ENCODE measurements at regions not wholly inside any gene's neighbourhood (a gene's known extent, or its start where the extent isn't known, plus 50 kb on each side); places are given as distances from the start of the nearest gene placed in this dataset.
"Not testable (repeated sequence)": the region's sequence is repeated elsewhere in the genome, so short reads cannot be mapped to it uniquely, and the experiment has no call there.

- DNase-seq (ENCODE audit: low spot score), result no peak
Observed at GRCh38 chr2:226086190-226086589, 686.7 kb downstream of the NYAP2 start.

- DNase-seq (ENCODE audit: low spot score), result not testable (repeated sequence)
Observed at GRCh38 chr2:226085425-226085824, 685.9 kb downstream of the NYAP2 start.

- no peak for DNase-seq (ENCODE audit: low spot score)
Observed at GRCh38 chr2:226080334-226080733, 680.8 kb downstream of the NYAP2 start.

DNA sequence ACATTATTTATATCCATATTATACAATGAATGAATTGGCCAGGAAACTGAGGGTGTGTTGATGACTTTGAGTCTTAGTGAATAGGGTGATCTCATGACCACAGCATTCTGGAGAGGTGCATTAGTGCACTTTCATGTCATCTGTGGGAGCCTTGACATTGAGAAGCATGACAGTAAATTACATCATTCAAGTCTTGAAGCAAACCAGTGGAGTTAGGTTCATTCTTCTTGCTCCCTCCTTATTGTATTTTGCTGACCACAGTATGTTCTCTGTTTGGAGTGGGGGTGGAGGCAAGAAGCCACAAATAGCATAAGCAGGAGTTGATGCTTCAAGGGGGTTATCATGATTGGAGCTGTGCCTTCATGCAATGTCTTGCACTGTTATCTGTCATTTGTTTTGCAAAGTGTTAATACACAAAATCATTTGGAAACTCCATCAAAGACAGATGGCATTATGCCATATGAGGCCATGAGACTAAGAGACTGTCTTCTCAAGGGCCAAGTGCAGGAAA is 680.2 kb downstream of the NYAP2 start:
- DNase-seq (ENCODE audit: low spot score), result no peak

DNA sequence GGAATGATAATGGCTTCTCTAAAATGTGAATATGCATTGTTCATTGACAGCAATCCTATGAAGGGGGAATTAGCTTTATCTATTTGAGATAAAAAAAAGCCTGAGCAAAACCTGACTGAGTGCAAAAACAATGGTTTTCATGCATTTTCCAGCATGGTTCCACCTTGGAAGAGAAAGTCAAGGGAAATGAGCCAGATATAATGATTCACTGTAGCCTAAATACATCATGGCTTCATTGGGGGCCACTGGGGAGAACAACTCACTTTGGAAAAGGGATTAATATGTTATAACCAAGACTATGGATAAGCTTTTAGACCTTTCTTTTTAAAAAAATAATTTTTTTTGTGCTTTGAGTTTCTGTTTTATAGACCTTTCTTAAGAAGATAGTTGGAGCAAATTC is 679.7 kb downstream of the NYAP2 start:
- no peak for DNase-seq (ENCODE audit: low spot score)

GRCh38 chr2:226078666-226079065 is 679.2 kb downstream of the NYAP2 start:
- no peak for DNase-seq (ENCODE audit: low spot score)

GRCh38 chr2:226077841-226078240 is 678.3 kb downstream of the NYAP2 start:
- no peak for DNase-seq (ENCODE audit: low spot score)

DNA sequence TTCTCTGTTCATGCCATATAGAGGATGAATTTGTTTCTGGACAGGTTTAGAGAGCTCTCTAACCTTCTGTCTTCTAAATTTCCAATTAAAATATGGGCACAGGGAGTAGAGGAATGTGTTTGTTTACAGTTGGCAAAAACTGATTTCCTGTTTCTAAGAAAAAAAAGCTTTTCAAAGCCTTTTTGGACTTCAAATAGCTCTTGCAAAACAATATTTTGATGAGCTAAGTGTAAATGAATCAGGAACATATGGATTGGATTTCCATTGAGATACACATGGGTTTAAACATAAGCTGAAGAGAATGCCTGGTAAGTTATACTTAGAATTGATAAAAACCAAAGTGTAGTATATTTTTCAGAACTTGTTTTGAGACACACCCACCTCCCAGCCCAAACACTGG is 677.5 kb downstream of the NYAP2 start:
- DNase-seq (ENCODE audit: low spot score), result no peak

DNA sequence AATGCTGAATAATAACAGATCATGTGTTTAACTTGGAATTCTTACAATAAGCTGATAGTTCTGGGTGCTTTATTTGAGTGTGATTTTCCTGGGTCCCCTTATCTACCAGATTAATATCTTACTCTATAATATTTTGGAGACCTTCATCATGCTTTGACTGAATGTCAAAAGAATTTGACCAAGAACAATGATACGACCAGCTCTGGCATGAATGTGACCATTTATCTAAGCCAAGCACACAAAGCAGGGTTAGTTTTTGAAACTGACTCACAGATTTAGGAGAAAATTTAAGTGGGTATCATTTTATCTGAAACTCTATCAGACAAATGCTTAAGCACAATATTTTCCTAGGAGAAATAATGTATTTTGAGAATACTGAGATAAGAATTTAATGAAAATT is 677.0 kb downstream of the NYAP2 start:
- no peak for DNase-seq (ENCODE audit: low spot score)

DNA sequence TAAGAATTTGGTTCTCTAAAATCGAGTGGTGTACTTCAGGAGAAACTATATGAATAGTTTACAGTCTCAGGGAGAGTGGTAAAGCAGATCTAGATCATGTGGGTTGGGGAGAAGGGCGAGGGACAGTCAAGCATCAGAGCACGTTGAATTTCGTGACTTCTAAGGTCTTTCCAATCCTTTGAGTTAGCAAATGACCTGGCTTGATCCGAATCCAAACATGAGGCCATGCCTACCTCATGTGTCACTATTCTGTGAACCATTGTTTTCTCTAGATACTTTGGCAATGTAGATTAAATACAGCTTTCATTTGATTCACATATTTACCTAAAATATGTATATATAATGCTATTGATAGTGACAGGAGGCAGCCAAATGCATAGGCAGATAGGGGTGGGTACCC is 674.9 kb downstream of the NYAP2 start:
- DNase-seq (ENCODE audit: low spot score), result no peak

GRCh38 chr2:226073496-226074160 is 674.1 kb downstream of the NYAP2 start:
- DNase-seq (ENCODE audit: low spot score), result no peak

DNA sequence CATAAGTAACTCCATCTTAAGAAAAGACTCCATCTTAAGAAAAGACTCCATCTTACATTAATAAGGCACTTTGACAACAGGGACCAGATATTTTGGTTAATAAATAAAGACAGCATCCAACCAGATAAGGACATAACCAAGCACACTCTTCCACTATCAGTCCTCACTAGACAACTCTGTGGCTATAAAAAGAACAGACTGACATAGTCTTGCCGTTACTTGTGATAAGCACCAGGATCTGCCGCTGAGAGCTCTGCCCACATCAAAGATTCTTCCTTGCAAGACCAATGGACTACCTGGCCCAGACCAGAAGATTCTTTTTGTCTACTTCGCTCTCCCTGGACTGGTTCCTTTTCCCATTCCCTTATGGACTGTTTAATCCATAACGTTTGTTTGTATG is 667.4 kb downstream of the NYAP2 start:
- no peak for DNase-seq (ENCODE audit: low spot score)

- DNase-seq (ENCODE audit: low spot score), result no peak
Observed at GRCh38 chr2:226066391-226066790, 666.9 kb downstream of the NYAP2 start.

GRCh38 chr2:226064932-226065570 is 665.5 kb downstream of the NYAP2 start:
- DNase-seq (ENCODE audit: low spot score), result no peak

- DNase-seq (ENCODE audit: low spot score), result no peak
Observed at GRCh38 chr2:226063704-226064440, 664.4 kb downstream of the NYAP2 start.

- DNase-seq (ENCODE audit: low spot score), result no peak
Observed at GRCh38 chr2:226059961-226060627, 660.6 kb downstream of the NYAP2 start.

- no peak for DNase-seq (ENCODE audit: low spot score)
Observed at GRCh38 chr2:226057914-226058313, 658.4 kb downstream of the NYAP2 start.

DNA sequence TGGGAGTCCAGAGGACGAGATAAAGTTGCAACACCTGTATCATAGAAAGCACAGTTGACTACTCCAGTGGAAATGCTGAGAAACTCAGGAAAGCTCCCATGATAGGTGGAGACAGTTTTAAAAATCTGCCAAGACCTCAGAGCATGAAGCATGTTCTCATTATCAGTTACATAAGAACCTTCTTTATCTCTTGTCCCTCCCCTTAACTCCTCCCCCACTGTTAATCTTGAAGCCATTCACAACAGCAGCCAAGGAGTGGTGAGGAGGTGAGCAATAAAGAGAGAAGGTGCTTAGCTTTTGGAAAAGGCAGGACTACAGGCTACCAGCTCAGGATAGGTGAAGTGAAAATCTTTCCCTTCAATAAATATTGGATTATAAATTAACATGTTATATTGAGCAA is 657.9 kb downstream of the NYAP2 start:
- no peak for DNase-seq (ENCODE audit: low spot score)

DNA sequence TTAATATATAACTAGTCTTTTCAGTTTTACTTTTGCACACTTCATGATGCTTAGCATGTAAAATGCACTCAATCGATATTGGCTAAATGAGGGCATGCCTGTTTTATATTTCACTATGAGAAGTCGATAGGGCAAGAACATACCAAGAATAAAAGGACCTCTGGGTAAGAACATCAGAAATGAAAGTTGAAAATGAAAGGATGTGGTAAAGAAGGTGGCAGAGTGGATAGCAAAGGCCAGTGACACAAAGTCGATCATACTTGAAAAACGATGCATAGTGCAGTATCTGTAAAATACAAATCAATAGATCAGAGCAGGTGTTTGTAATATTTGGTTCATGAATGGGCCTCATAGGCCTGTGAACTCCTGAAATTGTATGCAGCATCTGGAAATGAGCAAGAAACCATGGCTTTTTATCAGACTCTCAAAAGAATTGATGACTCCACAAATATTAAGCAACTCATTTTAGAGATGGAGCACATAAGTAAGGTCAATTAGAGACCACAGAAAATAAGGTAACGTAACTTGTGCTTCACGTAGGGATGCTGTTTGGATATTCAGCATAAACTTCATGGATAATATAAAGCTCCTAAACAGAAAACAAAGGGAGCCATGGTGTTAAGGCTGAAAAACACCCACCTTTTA is 653.4 kb downstream of the NYAP2 start:
- no peak for DNase-seq (ENCODE audit: low spot score)

DNA sequence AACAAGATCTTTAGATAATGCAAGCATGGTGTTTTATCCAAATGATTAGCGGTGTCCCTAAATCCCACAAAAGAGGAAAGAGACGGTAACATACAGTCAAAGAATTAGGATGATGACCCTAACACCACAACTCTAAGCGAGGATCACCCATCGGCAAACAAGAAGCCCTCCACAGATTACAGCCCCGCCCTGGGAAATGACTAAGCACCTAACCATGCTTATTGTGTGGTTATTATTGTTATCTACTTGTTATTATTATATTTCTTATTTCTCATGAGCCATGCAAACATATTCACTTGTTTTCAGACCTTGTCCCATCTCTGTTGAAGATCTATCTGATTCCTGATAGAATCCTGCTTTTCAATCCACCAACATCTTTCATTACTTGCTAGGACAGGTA is 651.3 kb downstream of the NYAP2 start:
- no peak for DNase-seq (ENCODE audit: low spot score)

DNA sequence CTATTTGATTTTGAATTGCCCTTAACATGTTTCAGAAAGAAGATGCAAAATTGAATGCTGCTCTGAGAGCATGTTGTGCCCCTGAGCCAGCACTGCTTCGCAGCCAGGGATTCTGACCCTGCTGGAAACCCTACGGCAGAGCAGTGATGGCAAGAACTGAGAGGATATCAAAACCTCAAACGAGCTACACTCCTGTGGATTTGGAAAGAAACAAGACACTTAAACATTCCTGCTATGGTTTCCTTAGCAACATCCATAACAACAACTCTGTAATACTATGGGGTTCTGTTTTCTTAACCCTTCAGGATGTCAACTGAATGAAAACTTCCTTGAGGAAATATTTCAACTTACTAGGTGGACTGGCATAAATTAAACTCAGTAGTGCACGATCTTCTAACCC is 649.1 kb downstream of the NYAP2 start:
- no peak for DNase-seq (ENCODE audit: low spot score)

DNA sequence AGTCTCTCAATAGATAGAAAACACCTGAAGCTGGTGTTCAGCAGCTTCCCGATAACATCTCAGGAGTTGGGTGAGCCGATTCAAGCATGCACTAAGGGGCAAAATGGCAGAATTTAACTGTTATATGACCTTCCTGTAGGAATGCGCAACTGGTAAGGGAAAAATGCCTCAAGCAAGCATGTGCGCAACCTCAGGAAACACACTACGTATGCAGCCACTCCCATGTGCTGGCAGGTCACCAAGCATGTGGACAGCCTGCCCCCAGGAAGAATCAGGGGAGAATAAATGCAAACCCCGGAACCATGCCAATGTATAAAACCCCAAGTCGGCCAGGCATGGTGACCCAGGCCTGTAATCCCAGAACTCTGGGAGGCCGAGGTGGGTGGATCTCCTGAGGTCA is 645.6 kb downstream of the NYAP2 start:
- DNase-seq (ENCODE audit: low spot score), result no peak

All from ureter (tissue), 1 donor.